Thoracic aorta (tissue), 2 donors: ENCODE measurements at regions not wholly inside any gene's neighbourhood (a gene's known extent, or its start where the extent isn't known, plus 50 kb on each side); places are given as distances from the start of the nearest gene placed in this dataset.

Source experiments
- ATAC-seq: fragments of 150-250 bp; one replicate; pipeline ENCODE4 v1.8.0; 2017; ENCODE audit warnings: low read depth; ENCODE audit not compliant: insufficient number of reproducible peaks, low FRiP score
- DNase-seq: peaks from one replicate; pipeline ENCODE4 v3.0.0-alpha.2; 2020; ENCODE audit warnings: low spot score
- H3K27ac ChIP-seq, 2 donors: fragments of 200-600 bp; sonication (generic); 1 replicate in 1 of 2; 2 replicates in 1 of 2; pipeline ENCODE4 v1.5.1; 2016; ENCODE audit warnings: mild to moderate bottlenecking in 2 of 2, moderate library complexity in 2 of 2
- H3K27me3 ChIP-seq: fragments of 200-600 bp; sonication (generic); replicated peaks from 2 replicates; pipeline ENCODE4 v1.6.0; 2016; ENCODE audit warnings: mild to moderate bottlenecking; ENCODE audit not compliant: insufficient read depth
- H3K36me3 ChIP-seq: fragments of 200-600 bp; sonication (generic); one replicate; pipeline ENCODE4 v1.5.1; 2016
- H3K4me1 ChIP-seq, 2 donors: fragments of 200-600 bp; sonication (generic); 1 replicate in 1 of 2; 2 replicates in 1 of 2; pipeline versions ENCODE4 v1.5.1 to v1.6.0; 2016; ENCODE audit warnings: low read depth in 2 of 2, mild to moderate bottlenecking in 1 of 2; ENCODE audit not compliant: control insufficient read depth in 1 of 2
- H3K4me3 ChIP-seq: fragments of 200-600 bp; sonication (generic); 2 replicates; pipeline ENCODE4 v1.5.1; 2016; ENCODE audit warnings: mild to moderate bottlenecking
- H3K9me3 ChIP-seq: fragments of 200-600 bp; sonication (generic); 2 replicates; pipeline ENCODE4 v1.5.1; 2016
- CTCF ChIP-seq: fragments of 200-600 bp; sonication (generic); IDR thresholded peaks from one replicate; pipeline ENCODE4 v1.5.1; 2019; ENCODE audit warnings: antibody characterized with exemption

DNA sequence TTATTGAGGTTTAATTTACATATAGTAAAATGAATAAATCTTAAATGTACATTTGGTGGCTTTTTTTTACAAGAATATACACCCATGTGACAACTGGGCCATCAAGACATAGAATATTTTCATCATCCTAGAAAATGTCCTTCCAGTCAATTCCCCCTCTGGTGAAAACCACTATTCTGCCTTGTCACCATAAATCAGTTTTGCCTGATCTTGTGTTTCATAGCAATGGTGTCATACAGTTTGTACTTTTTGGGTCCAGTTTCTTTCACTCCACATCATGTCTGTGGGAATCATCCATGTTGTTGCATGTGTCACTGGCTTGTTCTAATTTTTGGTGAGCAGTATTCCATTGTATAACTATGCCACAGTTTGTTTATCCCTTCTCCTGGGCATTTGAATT lies 133.1 kb downstream of the PDCD6IP start:
- no peak for TF ChIP-seq CTCF
- no peak for ATAC-seq

DNA sequence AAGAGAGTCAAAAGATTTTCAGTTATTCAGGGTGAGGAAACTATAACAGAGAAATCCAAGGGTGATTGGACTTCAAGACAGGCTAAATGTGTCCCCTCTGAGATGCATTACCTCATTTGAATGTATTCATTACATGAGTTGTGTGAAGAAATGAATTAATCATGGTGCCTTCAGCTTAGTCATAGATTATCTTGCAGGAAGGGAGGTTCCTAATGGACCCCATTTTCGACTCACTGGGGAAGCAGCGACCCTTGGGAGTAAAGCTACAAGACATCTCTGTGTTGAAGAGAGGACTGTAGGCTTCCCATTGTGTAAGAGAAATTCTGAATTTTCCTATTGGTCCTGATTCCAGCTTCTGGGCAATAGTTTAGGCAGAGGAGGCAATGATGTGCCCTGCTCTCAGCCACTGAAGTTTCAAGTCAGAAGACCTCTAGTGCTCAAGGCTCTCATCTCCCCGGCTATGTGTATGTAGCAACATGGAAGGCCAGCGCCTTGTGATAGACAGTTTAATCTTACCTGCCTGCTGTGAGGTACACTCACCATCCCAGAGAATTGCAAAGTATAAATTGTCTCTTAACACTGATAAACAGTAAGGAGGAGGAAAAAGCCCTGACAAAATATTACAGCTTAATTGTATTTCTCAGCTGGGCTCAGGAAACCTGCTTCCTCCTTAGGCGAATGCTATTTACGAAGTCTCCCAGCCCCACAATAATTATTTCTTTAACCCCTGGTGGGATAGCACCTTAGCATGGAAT lies 133.8 kb downstream of the PDCD6IP start:
- no peaks in the 10 kb centered on the region for H3K36me3 ChIP-seq
- ATAC-seq (no peak), DNase-seq (no peak)
- no peak overlapping the region for H3K4me3 ChIP-seq
- no peak overlapping the region for H3K27ac ChIP-seq
- no peaks in the 10 kb centered on the region for H3K27me3 ChIP-seq
- no peaks in the 10 kb centered on the region for H3K4me1 ChIP-seq
- no peaks in the 10 kb centered on the region for H3K9me3 ChIP-seq
- no peak for TF ChIP-seq CTCF

More for the DNA sequence above, 133.1 kb downstream of the PDCD6IP start:
- DNase-seq = no peak
- H3K4me1 ChIP-seq = no peaks in the 10 kb centered on the region
- no peak overlapping the region for H3K4me3 ChIP-seq
- no peaks in the 10 kb centered on the region for H3K9me3 ChIP-seq
- no peak overlapping the region for H3K27ac ChIP-seq
- no peaks in the 10 kb centered on the region for H3K36me3 ChIP-seq
- no peaks in the 10 kb centered on the region for H3K27me3 ChIP-seq

- no peak overlapping the region for H3K4me3 ChIP-seq
- no peaks in the 10 kb centered on the region for H3K27me3 ChIP-seq
- no peaks in the 10 kb centered on the region for H3K9me3 ChIP-seq
- H3K36me3 ChIP-seq = no peaks in the 10 kb centered on the region
- TF ChIP-seq CTCF = no peak
- no peak for DNase-seq
- no peak for ATAC-seq
- no peak overlapping the region for H3K27ac ChIP-seq
- no peaks in the 10 kb centered on the region for H3K4me1 ChIP-seq
These were observed 137.9 kb downstream of the PDCD6IP start for GRCh38 chr3:33936171-33936920.

DNA sequence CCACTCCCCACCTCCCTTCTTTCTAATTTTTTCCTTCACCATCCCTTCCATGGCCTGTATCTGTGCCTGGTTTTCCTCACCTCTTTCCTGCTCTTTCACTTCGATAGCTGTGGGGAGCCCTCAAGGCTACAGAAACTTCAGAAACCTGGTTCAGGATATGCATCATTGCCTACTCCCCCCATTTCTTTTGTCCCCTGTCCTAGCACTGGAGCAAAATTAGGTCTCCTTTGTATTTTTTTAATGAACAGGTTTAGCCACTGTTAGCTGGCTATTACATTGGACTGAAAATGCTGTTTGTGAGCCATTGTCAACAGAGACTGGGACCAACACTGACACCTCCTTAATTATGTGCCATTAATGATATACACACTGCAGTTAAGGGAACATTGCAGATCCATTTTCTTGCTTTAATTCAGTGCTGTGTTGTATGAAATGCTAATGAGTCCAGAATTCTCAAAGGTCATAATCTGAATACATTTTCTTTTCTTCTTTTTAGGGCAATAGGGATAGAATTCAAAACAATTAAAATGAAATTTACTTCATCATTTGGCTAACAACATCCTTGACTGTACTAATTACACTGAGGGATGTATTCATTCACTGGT lies 138.6 kb downstream of the PDCD6IP start:
- Histone ChIP-seq H3K4me1 (no peaks in the 10 kb centered on the region), H3K9me3 (no peaks in the 10 kb centered on the region), H3K36me3 (no peaks in the 10 kb centered on the region), H3K4me3 (no peak overlapping the region), H3K27ac (no peak overlapping the region), H3K27me3 (no peaks in the 10 kb centered on the region)
- DNase-seq = no peak
- TF ChIP-seq CTCF = no peak
- no peak for ATAC-seq

DNA sequence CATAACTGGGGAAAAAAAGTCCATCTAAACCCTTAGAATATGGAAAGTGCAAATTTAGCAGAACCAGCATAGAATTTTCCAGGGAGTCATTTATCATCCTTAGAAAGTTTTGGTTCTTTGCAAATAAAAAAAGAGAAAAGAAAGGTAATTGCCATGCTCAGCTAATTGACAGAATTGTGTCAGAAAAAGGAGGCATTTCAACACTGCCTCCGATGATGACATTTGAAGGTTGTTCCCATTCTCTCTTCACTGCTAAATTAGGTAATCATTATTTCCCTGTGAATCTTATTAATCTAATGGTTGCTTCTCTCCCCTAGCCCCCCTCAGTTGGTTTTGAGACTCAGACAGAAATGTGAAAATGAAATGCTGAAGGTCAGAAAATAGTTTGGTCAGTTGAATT lies 139.2 kb downstream of the PDCD6IP start:
- DNase-seq (no peak), ATAC-seq (no peak)
- no peaks in the 10 kb centered on the region for H3K27me3 ChIP-seq
- H3K36me3 ChIP-seq = no peaks in the 10 kb centered on the region
- H3K4me1 ChIP-seq = no peaks in the 10 kb centered on the region
- no peak overlapping the region for H3K4me3 ChIP-seq
- no peak overlapping the region for H3K27ac ChIP-seq
- no peaks in the 10 kb centered on the region for H3K9me3 ChIP-seq
- TF ChIP-seq CTCF = no peak
